ENCODE measurements at regions not wholly inside any gene's neighbourhood (a gene's known extent, or its start where the extent isn't known, plus 50 kb on each side); places are given as distances from the start of the nearest gene placed in this dataset.
A peak's percentile ranks its signal among the peaks of the same experiment; 100 is the strongest.

- FAIRE-seq (no peak), DNase-seq (ENCODE audit: low read depth) (peak; percentile 73)
- Histone ChIP-seq H3K9me3 (ENCODE audit: insufficient read depth, low read depth, low read length) (no peaks in the 10 kb centered on the region), H3K9ac (ENCODE audit: low read length) (no peak overlapping the region), H4K20me1 (ENCODE audit: insufficient read depth, low read length) (no peaks in the 10 kb centered on the region), H2AFZ (ENCODE audit: low read depth, low read length) (no peak overlapping the region), H3K4me3 (ENCODE audit: insufficient read depth, low read depth, low read length) (no peak overlapping the region), H3K4me2 (ENCODE audit: low read length) (no peak overlapping the region), H3K27me3 (ENCODE audit: insufficient read depth, low read length) (no peaks in the 10 kb centered on the region), H3K36me3 (ENCODE audit: insufficient read depth, low read length) (no peaks in the 10 kb centered on the region), H3K27ac (ENCODE audit: low read depth, low read length) (no peak overlapping the region), H3K79me2 (ENCODE audit: insufficient read depth, low read length) (no peaks in the 10 kb centered on the region), H3K4me1 (ENCODE audit: insufficient read depth, low read length) (peaks cover 17% of the 10 kb centered on the region)
- H3K4me1 Mint-ChIP-seq (ENCODE audit: low read depth, unreplicated experiment): peaks cover 15% of the 10 kb centered on the region
- H3K36me3 Mint-ChIP-seq (ENCODE audit: low read depth, unreplicated experiment): no peaks in the 10 kb centered on the region
- H3K27me3 Mint-ChIP-seq (ENCODE audit: low read depth, unreplicated experiment): peaks cover 2% of the 10 kb centered on the region
- H3K27ac Mint-ChIP-seq (ENCODE audit: unreplicated experiment): no peak overlapping the region
- H3K9me3 Mint-ChIP-seq (ENCODE audit: unreplicated experiment): peaks cover 3% of the 10 kb centered on the region
- TF ChIP-seq EZH2 (IDR thresholded peaks at IDR 0.05; ENCODE audit: insufficient read depth, low read length) (no peak), CTCF (IDR thresholded peaks at IDR 0.05; ENCODE audit: insufficient read depth, low read depth, low read length) (no peak)
- H3K4me3 Mint-ChIP-seq (ENCODE audit: unreplicated experiment): no peak overlapping the region
These were observed 60.7 kb upstream of the BDKRB2 start for GRCh38 chr14:96143906-96144305.

- peak overlapping the region; percentile 75 for H3K4me2 ChIP-seq (ENCODE audit: low read length)
- H3K27me3 Mint-ChIP-seq (ENCODE audit: low read depth, unreplicated experiment): peaks cover 6% of the 10 kb centered on the region
- peak overlapping the region; percentile 6 for H2AFZ ChIP-seq (ENCODE audit: low read depth, low read length)
These were observed 59.3 kb upstream of the BDKRB2 start for GRCh38 chr14:96145116-96145864.

More at GRCh38 chr14:96145116-96145864, 59.3 kb upstream of the BDKRB2 start:
- peak overlapping the region; percentile 79 for H3K27ac ChIP-seq (ENCODE audit: low read depth, low read length)
- H3K9me3 Mint-ChIP-seq (ENCODE audit: unreplicated experiment): peaks cover 4% of the 10 kb centered on the region
- peak overlapping the region; percentile 1 for H3K4me3 Mint-ChIP-seq (ENCODE audit: unreplicated experiment)
- no peaks in the 10 kb centered on the region for H4K20me1 ChIP-seq (ENCODE audit: insufficient read depth, low read length)
- peak overlapping the region; percentile 20 for H3K4me3 ChIP-seq (ENCODE audit: insufficient read depth, low read depth, low read length)
- H3K36me3 ChIP-seq (ENCODE audit: insufficient read depth, low read length): no peaks in the 10 kb centered on the region
- no peaks in the 10 kb centered on the region for H3K36me3 Mint-ChIP-seq (ENCODE audit: low read depth, unreplicated experiment)
- TF ChIP-seq CTCF (IDR thresholded peaks at IDR 0.05; ENCODE audit: insufficient read depth, low read depth, low read length) (no peak), EZH2 (IDR thresholded peaks at IDR 0.05; ENCODE audit: insufficient read depth, low read length) (no peak)
- H3K4me1 Mint-ChIP-seq (ENCODE audit: low read depth, unreplicated experiment): peaks cover 15% of the 10 kb centered on the region
- H3K79me2 ChIP-seq (ENCODE audit: insufficient read depth, low read length): no peaks in the 10 kb centered on the region
- peak overlapping the region; percentile 75 for H3K27ac Mint-ChIP-seq (ENCODE audit: unreplicated experiment)
- DNase-seq (ENCODE audit: low read depth) (peak; percentile 86), FAIRE-seq (peak; percentile 83)
- peaks cover 17% of the 10 kb centered on the region for H3K4me1 ChIP-seq (ENCODE audit: insufficient read depth, low read length)
- no peaks in the 10 kb centered on the region for H3K9me3 ChIP-seq (ENCODE audit: insufficient read depth, low read depth, low read length)
- H3K9ac ChIP-seq (ENCODE audit: low read length): peak overlapping the region; percentile 51
- no peaks in the 10 kb centered on the region for H3K27me3 ChIP-seq (ENCODE audit: insufficient read depth, low read length)

All from astrocyte (in vitro differentiated cells and primary cell).